GM11168 (cell line): ENCODE measurements at regions not wholly inside any gene's neighbourhood (a gene's known extent, or its start where the extent isn't known, plus 50 kb on each side); places are given as distances from the start of the nearest gene placed in this dataset.

ENCODE experiments used
- in situ Hi-C: fragments of 300-500 bp; cut with MboI; formaldehyde crosslinking; loops from one replicate; pipeline ENCODE4 v1.12.0; 2022; ENCODE audit warnings: low sequenced_read_pairs; ENCODE audit not compliant: unreplicated experiment

- in situ Hi-C loops, result no loop called here
These were observed 103.2 kb downstream of the MSX2 start for GRCh38 chr5:174827558-174827957.

- in situ Hi-C loops, result no loop called here
These were observed 101.2 kb downstream of the MSX2 start for GRCh38 chr5:174825587-174825986.

GRCh38 chr5:174818430-174818829, 94.0 kb downstream of the MSX2 start:
- in situ Hi-C loops, result no loop called here

GRCh38 chr5:174817610-174818009, 93.2 kb downstream of the MSX2 start:
- in situ Hi-C loops, result no loop called here

GRCh38 chr5:174816858-174817257, 92.5 kb downstream of the MSX2 start:
- in situ Hi-C loops, result no loop called here

- in situ Hi-C loops, result no loop called here
These were observed 87.1 kb downstream of the MSX2 start for GRCh38 chr5:174811438-174811837.

GRCh38 chr5:174810796-174811195, 86.4 kb downstream of the MSX2 start:
- in situ Hi-C loops, result no loop called here

- in situ Hi-C loops, result no loop called here
These were observed 83.1 kb downstream of the MSX2 start for GRCh38 chr5:174807471-174807870.

GRCh38 chr5:174806729-174807128, 82.3 kb downstream of the MSX2 start:
- in situ Hi-C loops, result no loop called here

GRCh38 chr5:174801798-174802197, 77.4 kb downstream of the MSX2 start:
- in situ Hi-C loops, result no loop called here

GRCh38 chr5:174800435-174800834, 76.1 kb downstream of the MSX2 start:
- in situ Hi-C loops, result no loop called here

- in situ Hi-C loops, result loop anchor here (10.0 kb wide), 1 partner anchor 384 kb away; no protein-coding TSS in a partner anchor
These were observed 74.7 kb downstream of the MSX2 start for GRCh38 chr5:174799121-174799520.

GRCh38 chr5:174798551-174798951, 74.2 kb downstream of the MSX2 start:
- in situ Hi-C loops, result loop anchor here (10.0 kb wide), 1 partner anchor 384 kb away; no protein-coding TSS in a partner anchor

- in situ Hi-C loops, result loop anchor here (10.0 kb wide), 1 partner anchor 382 kb away; no protein-coding TSS in a partner anchor
These were observed 72.4 kb downstream of the MSX2 start for GRCh38 chr5:174796711-174797192.

GRCh38 chr5:174794931-174795672, 70.7 kb downstream of the MSX2 start:
- in situ Hi-C loops, result loop anchor here (10.0 kb wide), 1 partner anchor 380 kb away; no protein-coding TSS in a partner anchor

GRCh38 chr5:174793684-174794328, 69.4 kb downstream of the MSX2 start:
- in situ Hi-C loops, result loop anchor here (10.0 kb wide), 1 partner anchor 379 kb away; no protein-coding TSS in a partner anchor

GRCh38 chr5:174793076-174793475, 68.7 kb downstream of the MSX2 start:
- in situ Hi-C loops, result loop anchor here (10.0 kb wide), 1 partner anchor 378 kb away; no protein-coding TSS in a partner anchor

- in situ Hi-C loops, result loop anchor here (10.0 kb wide), 1 partner anchor 377 kb away; no protein-coding TSS in a partner anchor
These were observed 67.9 kb downstream of the MSX2 start for GRCh38 chr5:174792265-174792664.

GRCh38 chr5:174790906-174791305, 66.5 kb downstream of the MSX2 start:
- in situ Hi-C loops, result loop anchor here (10.0 kb wide), 1 partner anchor 376 kb away; no protein-coding TSS in a partner anchor

- in situ Hi-C loops, result no loop called here
These were observed 65.2 kb downstream of the MSX2 start for GRCh38 chr5:174789596-174789995.

- in situ Hi-C loops, result no loop called here
These were observed 60.8 kb downstream of the MSX2 start for GRCh38 chr5:174785120-174785680.
